Gastrocnemius medialis (tissue), 4 donors: ENCODE measurements at regions not wholly inside any gene's neighbourhood (a gene's known extent, or its start where the extent isn't known, plus 50 kb on each side); places are given as distances from the start of the nearest gene placed in this dataset.

Source experiments
- CTCF ChIP-seq, 5 experiments: fragments of 450-650 bp in 3 of 5; fragments of 200-600 bp in 2 of 5; sonication (generic) in 2 of 5; IDR thresholded peaks in 4 of 5; conservative IDR thresholded peaks in 1 of 5; 1 replicate in 4 of 5; 2 replicates in 1 of 5; pipeline ENCODE4 v1.5.1; 2016 to 2019; ENCODE audit warnings: antibody characterized with exemption in 5 of 5, mild to moderate bottlenecking in 3 of 5, moderate library complexity in 3 of 5
- POLR2A ChIP-seq, 2 donors: fragments of 450-650 bp; IDR thresholded peaks; one replicate each; pipeline ENCODE4 v1.6.1; 2017; ENCODE audit warnings: antibody characterized with exemption in 2 of 2, mild to moderate bottlenecking in 2 of 2, moderate library complexity in 2 of 2

- TF ChIP-seq CTCF (IDR thresholded peaks at IDR 0.05 in 4 of 5, conservative IDR thresholded peaks at IDR 0.05 in 1 of 5) (no peak), POLR2A (IDR thresholded peaks at IDR 0.05) (no peak)
These were observed 51.3 kb upstream of the UXT start for GRCh38 chrX:47710252-47710651.
